Ascending aorta (tissue), 2 donors: ENCODE measurements at regions not wholly inside any gene's neighbourhood (a gene's known extent, or its start where the extent isn't known, plus 50 kb on each side); places are given as distances from the start of the nearest gene placed in this dataset.

ENCODE experiments used
- DNase-seq, 2 donors: peaks; one replicate each; pipeline ENCODE4 v3.0.0-alpha.2; 2019; ENCODE audit warnings: low spot score in 2 of 2
- H3K27ac ChIP-seq, 2 donors: fragments of 200-600 bp; sonication (generic); one replicate each; pipeline ENCODE4 v1.5.1; 2016 to 2017; ENCODE audit warnings: mild to moderate bottlenecking in 1 of 2
- H3K27me3 ChIP-seq: fragments of 200-600 bp; sonication (generic); one replicate; pipeline ENCODE4 v1.5.1; 2017
- H3K36me3 ChIP-seq, 2 donors: fragments of 200-600 bp; sonication (generic); one replicate each; pipeline ENCODE4 v1.5.1; 2016
- H3K4me1 ChIP-seq, 2 donors: fragments of 200-600 bp; sonication (generic); one replicate each; pipeline ENCODE4 v1.5.1; 2016 to 2017; ENCODE audit warnings: mild to moderate bottlenecking in 1 of 2
- H3K4me3 ChIP-seq, 2 donors: fragments of 200-600 bp; sonication (generic); one replicate each; pipeline ENCODE4 v1.5.1; 2016 to 2017; ENCODE audit warnings: mild to moderate bottlenecking in 1 of 2
- H3K9me3 ChIP-seq, 2 donors: fragments of 200-600 bp; sonication (generic); one replicate each; pipeline ENCODE4 v1.5.1; 2016
- CTCF ChIP-seq, 3 experiments: fragments of 200-600 bp in 2 of 3; fragments of 450-650 bp in 1 of 3; sonication (generic) in 2 of 3; IDR thresholded peaks; one replicate each; pipeline ENCODE4 v1.5.1; 2016 to 2019; ENCODE audit warnings: antibody characterized with exemption in 3 of 3, mild to moderate bottlenecking in 1 of 3, moderate library complexity in 1 of 3
- intact Hi-C: fragments of 100-400 bp; cut with DNase I; formaldehyde crosslinking; loops from one replicate; pipeline ENCODE4 v1.15.1; 2023

DNA sequence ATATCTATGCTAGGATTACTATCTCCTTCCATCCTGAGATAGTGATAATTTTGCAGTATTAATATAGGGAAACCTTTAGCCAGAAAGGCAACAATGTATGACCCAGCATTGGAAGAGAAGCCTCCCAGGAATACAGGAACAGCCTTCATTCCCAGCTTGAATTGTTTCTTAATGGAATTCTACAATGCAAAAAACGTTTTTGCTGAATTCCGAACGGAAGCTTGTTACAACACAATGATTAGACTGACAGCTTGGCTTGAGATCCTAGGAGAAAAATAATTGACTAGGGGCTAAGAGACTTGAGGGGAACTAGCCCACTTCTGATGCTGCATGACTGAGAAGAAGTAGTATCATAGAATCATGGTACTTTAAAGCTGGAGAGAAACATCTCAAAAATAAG, 140.2 kb downstream of the RSL24D1 start:
- H3K4me1 ChIP-seq, result no peaks in the 10 kb centered on the region
- no peaks in the 10 kb centered on the region for H3K27me3 ChIP-seq
- H3K9me3 ChIP-seq, result no peaks in the 10 kb centered on the region
- no peak for DNase-seq
- no peaks in the 10 kb centered on the region for H3K36me3 ChIP-seq
- intact Hi-C loops, result loop anchor here (10.0 kb wide), 1 partner anchor 62 kb away; no protein-coding TSS in a partner anchor
- H3K4me3 ChIP-seq, result no peak overlapping the region
- no peak for TF ChIP-seq CTCF (IDR thresholded peaks at IDR 0.05)
- no peak overlapping the region for H3K27ac ChIP-seq

GRCh38 chr15:55044162-55044561, 152.6 kb downstream of the RSL24D1 start:
- TF ChIP-seq CTCF (IDR thresholded peaks at IDR 0.05), result no peak
- Histone ChIP-seq H3K4me3 (no peak overlapping the region), H3K9me3 (no peaks in the 10 kb centered on the region), H3K27ac (no peak overlapping the region), H3K4me1 (no peaks in the 10 kb centered on the region), H3K36me3 (no peaks in the 10 kb centered on the region), H3K27me3 (no peaks in the 10 kb centered on the region)
- no peak for DNase-seq
- intact Hi-C loops, result no loop called here

DNA sequence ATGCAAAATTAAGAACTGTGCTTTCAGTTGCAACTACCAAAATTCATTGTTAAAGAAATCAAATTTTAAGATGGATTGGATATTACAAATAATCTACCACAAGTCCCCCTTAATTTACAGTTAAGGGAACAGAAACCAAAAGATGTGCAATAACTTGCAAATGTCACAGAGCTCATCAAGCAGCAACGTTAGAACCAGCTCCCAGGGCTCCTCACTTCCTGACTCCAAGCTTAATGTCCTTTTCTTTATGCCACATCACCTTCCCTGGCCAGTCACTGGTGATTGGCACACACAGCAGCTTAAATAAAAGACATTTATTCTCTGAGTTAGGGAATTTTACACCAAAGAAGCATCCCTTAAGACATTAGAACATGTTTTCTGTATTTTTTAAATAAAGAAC, 159.7 kb downstream of the RSL24D1 start:
- Histone ChIP-seq H3K36me3 (no peaks in the 10 kb centered on the region), H3K4me1 (no peaks in the 10 kb centered on the region), H3K9me3 (no peaks in the 10 kb centered on the region), H3K27me3 (no peaks in the 10 kb centered on the region), H3K27ac (no peak overlapping the region), H3K4me3 (no peak overlapping the region)
- no peak for TF ChIP-seq CTCF (IDR thresholded peaks at IDR 0.05)
- DNase-seq, result no peak
- intact Hi-C loops, result no loop called here

- Histone ChIP-seq H3K36me3 (no peaks in the 10 kb centered on the region), H3K4me1 (no peaks in the 10 kb centered on the region), H3K27ac (no peak overlapping the region), H3K4me3 (no peak overlapping the region), H3K9me3 (no peaks in the 10 kb centered on the region), H3K27me3 (no peaks in the 10 kb centered on the region)
- intact Hi-C loops, result no loop called here
- no peak for DNase-seq
- no peak for TF ChIP-seq CTCF (IDR thresholded peaks at IDR 0.05)
These were observed 161.0 kb downstream of the RSL24D1 start for GRCh38 chr15:55035749-55036148.

GRCh38 chr15:55033574-55033973, 163.2 kb downstream of the RSL24D1 start:
- DNase-seq, result no peak
- Histone ChIP-seq H3K27ac (no peak overlapping the region), H3K36me3 (no peaks in the 10 kb centered on the region), H3K4me3 (no peak overlapping the region), H3K4me1 (no peaks in the 10 kb centered on the region), H3K9me3 (no peaks in the 10 kb centered on the region), H3K27me3 (no peaks in the 10 kb centered on the region)
- no peak for TF ChIP-seq CTCF (IDR thresholded peaks at IDR 0.05)
- intact Hi-C loops, result no loop called here

- H3K9me3 ChIP-seq, result no peaks in the 10 kb centered on the region
- no peak overlapping the region for H3K4me3 ChIP-seq
- TF ChIP-seq CTCF (IDR thresholded peaks at IDR 0.05), result no peak
- no peaks in the 10 kb centered on the region for H3K27me3 ChIP-seq
- intact Hi-C loops, result no loop called here
- no peak overlapping the region for H3K27ac ChIP-seq
- no peaks in the 10 kb centered on the region for H3K4me1 ChIP-seq
- no peaks in the 10 kb centered on the region for H3K36me3 ChIP-seq
- DNase-seq, result no peak
These were observed 165.0 kb downstream of the RSL24D1 start for GRCh38 chr15:55031727-55032126.
